Fibroblast of lung (primary cell): ENCODE measurements at regions not wholly inside any gene's neighbourhood (a gene's known extent, or its start where the extent isn't known, plus 50 kb on each side); places are given as distances from the start of the nearest gene placed in this dataset.

Experiments used
- DNase-seq, 2 donors: peaks; one replicate each; pipeline versions ENCODE4 v3.0.0 to v3.0.0-alpha.2; 2010; ENCODE audit warnings: low read depth in 2 of 2
- H2AFZ ChIP-seq: 2 replicates; pipeline ENCODE4 v1.5.1; 2012; ENCODE audit warnings: low read length, control low read depth, inconsistent platforms
- H3K27ac ChIP-seq: 2 replicates; pipeline ENCODE4 v1.5.1; 2011; ENCODE audit warnings: low read length, control low read depth; ENCODE audit not compliant: insufficient read depth
- H3K27me3 ChIP-seq: 2 replicates; pipeline ENCODE4 v1.5.1; 2011; ENCODE audit warnings: mild to moderate bottlenecking, low read length; ENCODE audit not compliant: control insufficient read depth, insufficient read depth
- H3K36me3 ChIP-seq: 2 replicates; pipeline ENCODE4 v1.5.1; 2011; ENCODE audit warnings: low read length; ENCODE audit not compliant: control insufficient read depth, insufficient read depth
- H3K4me1 ChIP-seq: 2 replicates; pipeline ENCODE4 v1.5.1; 2011; ENCODE audit warnings: low read length; ENCODE audit not compliant: control insufficient read depth, insufficient read depth; ENCODE audit errors: extremely low read depth
- H3K4me2 ChIP-seq: 2 replicates; pipeline ENCODE4 v1.5.1; 2011; ENCODE audit warnings: low read length, control low read depth; ENCODE audit not compliant: insufficient read depth; ENCODE audit errors: extremely low read depth
- H3K4me3 ChIP-seq, 4 experiments: fragments of 200-600 bp in 1 of 4; sonication (generic) in 1 of 4; replicated peaks in 1 of 4; 2 replicates each; pipeline ENCODE4 v1.5.1; 2011 to 2016; ENCODE audit warnings: low read length in 4 of 4, low read depth in 3 of 4, mild to moderate bottlenecking in 3 of 4, control low read depth in 2 of 4, inconsistent platforms in 1 of 4, mixed read lengths in 1 of 4; ENCODE audit not compliant: insufficient read depth in 1 of 4; ENCODE audit errors: control extremely low read depth in 1 of 4
- H3K79me2 ChIP-seq: 2 replicates; pipeline ENCODE4 v1.5.1; 2012; ENCODE audit warnings: mild to moderate bottlenecking, low read length, inconsistent platforms; ENCODE audit not compliant: control insufficient read depth, insufficient read depth
- H3K9ac ChIP-seq: 2 replicates; pipeline ENCODE4 v1.5.1; 2011; ENCODE audit warnings: mild to moderate bottlenecking, low read length, control low read depth; ENCODE audit not compliant: insufficient read depth
- H3K9me3 ChIP-seq: 2 replicates; pipeline ENCODE4 v1.5.1; 2012; ENCODE audit warnings: low read depth, low read length; ENCODE audit not compliant: control insufficient read depth, insufficient read depth
- H4K20me1 ChIP-seq: 2 replicates; pipeline ENCODE4 v1.5.1; 2011; ENCODE audit warnings: low read length; ENCODE audit not compliant: control insufficient read depth, insufficient read depth; ENCODE audit errors: extremely low read depth
- EZH2 ChIP-seq: IDR thresholded peaks from 2 replicates; pipeline ENCODE4 v1.5.1; 2012; ENCODE audit warnings: low read length, control low read depth, mild to moderate bottlenecking; ENCODE audit errors: missing control alignments
- TF ChIP-seq, protein P1 (sequence below), 2 donors: IDR thresholded peaks in 1 of 2; conservative IDR thresholded peaks in 1 of 2; 1 replicate in 1 of 2; 2 replicates in 1 of 2; pipeline ENCODE4 v1.5.1; 2011 to 2012; ENCODE audit warnings: low read length in 2 of 2, control low read depth in 1 of 2, inconsistent platforms in 1 of 2, low read depth in 1 of 2, mild to moderate bottlenecking in 1 of 2

GRCh38 chr13:53200075-53200474 is 171.5 kb downstream of the OLFM4 start:
- Histone ChIP-seq H3K27me3 (no peaks in the 10 kb centered on the region), H4K20me1 (no peaks in the 10 kb centered on the region), H3K27ac (no peak overlapping the region), H3K4me1 (no peaks in the 10 kb centered on the region), H3K4me2 (no peak overlapping the region), H3K4me3 (no peak overlapping the region), H2AFZ (no peak overlapping the region), H3K9me3 (no peaks in the 10 kb centered on the region), H3K36me3 (no peaks in the 10 kb centered on the region), H3K79me2 (no peaks in the 10 kb centered on the region), H3K9ac (no peak overlapping the region)
- no peak for DNase-seq
- TF ChIP-seq, protein P1, sequence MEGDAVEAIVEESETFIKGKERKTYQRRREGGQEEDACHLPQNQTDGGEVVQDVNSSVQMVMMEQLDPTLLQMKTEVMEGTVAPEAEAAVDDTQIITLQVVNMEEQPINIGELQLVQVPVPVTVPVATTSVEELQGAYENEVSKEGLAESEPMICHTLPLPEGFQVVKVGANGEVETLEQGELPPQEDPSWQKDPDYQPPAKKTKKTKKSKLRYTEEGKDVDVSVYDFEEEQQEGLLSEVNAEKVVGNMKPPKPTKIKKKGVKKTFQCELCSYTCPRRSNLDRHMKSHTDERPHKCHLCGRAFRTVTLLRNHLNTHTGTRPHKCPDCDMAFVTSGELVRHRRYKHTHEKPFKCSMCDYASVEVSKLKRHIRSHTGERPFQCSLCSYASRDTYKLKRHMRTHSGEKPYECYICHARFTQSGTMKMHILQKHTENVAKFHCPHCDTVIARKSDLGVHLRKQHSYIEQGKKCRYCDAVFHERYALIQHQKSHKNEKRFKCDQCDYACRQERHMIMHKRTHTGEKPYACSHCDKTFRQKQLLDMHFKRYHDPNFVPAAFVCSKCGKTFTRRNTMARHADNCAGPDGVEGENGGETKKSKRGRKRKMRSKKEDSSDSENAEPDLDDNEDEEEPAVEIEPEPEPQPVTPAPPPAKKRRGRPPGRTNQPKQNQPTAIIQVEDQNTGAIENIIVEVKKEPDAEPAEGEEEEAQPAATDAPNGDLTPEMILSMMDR (conservative IDR thresholded peaks at IDR 0.05 in 1 of 2, IDR thresholded peaks at IDR 0.05 in 1 of 2; ENCODE audit: low read depth in 1 of 2, low read length in 2 of 2): no peak
- no peak for TF ChIP-seq EZH2

DNA sequence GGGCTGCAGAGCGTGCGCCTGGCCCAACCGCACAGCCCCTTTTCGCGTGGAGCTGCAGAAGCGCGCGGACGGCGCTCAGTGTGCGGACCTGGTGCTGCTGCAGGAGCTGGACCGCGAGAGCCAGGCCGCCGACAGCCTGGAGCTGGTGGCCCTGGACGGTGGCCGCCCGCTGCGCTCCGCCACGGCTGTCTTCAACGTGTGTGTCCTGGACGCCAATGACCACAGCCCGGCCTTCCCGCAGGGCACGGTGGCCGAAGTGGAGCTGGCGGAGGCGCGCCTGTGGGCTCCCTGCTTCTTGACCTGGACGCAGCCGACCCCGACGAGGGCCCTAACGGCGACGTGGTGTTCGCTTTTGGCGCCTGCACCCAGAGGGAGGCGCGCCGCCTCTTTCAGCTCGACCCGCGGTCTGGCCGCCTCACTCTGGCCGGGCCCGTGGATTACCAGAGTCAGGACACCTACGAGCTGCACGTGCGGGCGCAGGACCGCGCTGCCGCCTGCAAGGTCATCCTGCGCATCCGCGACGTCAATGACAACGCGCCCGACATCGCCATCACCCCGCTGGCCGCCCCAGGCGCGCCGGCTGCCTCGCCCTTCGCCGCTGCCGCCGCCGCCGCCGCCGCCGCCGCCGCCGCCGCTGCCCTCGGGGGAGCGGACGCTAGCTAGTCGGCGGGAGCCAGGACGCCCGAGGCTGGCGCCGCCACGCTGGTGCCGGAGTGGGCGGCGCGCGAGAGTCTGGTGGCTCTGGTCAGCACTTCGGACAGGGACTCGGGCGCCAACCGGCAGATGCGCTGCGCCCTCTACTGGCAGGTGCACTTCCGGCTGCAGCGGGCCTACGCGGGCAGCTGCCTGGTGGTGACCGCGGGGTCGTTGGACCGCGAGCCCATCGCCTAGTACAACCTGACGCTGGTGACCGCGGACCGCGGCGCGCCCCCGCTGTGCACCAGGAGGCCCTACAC is 172.2 kb downstream of the OLFM4 start:
- Histone ChIP-seq H3K4me3 (no peak overlapping the region), H3K4me2 (no peak overlapping the region), H3K9ac (no peak overlapping the region), H3K27me3 (no peaks in the 10 kb centered on the region), H3K9me3 (no peaks in the 10 kb centered on the region), H3K27ac (no peak overlapping the region), H4K20me1 (no peaks in the 10 kb centered on the region), H2AFZ (no peak overlapping the region), H3K4me1 (no peaks in the 10 kb centered on the region), H3K79me2 (no peaks in the 10 kb centered on the region), H3K36me3 (no peaks in the 10 kb centered on the region)
- no peak for TF ChIP-seq EZH2
- TF ChIP-seq, protein P1 (conservative IDR thresholded peaks at IDR 0.05 in 1 of 2, IDR thresholded peaks at IDR 0.05 in 1 of 2; ENCODE audit: low read depth in 1 of 2, low read length in 2 of 2): peak in 1 of 2 donors; percentile 8
- peak; percentile 2 to 9 for DNase-seq

DNA sequence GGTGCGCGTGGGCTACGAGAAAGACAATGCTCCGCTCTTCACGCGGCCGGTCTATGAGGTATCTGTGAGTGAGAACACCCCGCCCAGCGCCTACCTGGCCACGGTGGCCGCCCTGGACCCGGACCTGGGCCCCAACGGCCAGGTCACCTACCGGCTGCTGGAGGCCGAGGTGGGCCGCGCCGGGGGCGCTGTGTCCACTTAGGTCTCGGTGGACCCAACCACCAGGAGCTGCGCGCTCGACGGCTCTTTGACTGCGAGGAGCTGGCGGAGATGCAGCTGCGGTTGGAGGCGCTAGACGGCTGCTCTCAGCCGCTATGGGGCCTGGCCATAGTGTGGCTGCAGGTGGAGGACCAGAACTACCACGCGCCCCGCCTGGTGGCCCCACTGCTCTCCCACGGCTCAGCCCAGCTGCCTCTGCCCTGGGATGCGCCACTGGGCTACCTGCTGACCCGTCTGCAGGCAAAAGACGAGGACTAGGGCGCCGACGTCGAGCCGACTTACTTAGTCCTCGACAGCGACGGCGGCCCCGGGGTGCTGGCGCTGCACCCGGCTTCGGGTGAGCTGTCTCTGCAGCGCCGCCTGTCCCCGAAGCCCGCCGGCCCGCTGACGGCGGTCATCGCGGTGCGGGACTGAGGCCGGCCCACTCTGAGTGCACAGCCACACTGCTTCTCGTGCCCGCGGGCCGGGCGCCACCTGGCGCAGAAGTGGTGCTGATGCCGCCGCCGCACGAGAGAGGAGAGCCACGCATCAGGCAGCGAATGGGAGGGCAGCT is 173.0 kb downstream of the OLFM4 start:
- H3K4me1 ChIP-seq: no peaks in the 10 kb centered on the region
- no peaks in the 10 kb centered on the region for H3K9me3 ChIP-seq
- H4K20me1 ChIP-seq: no peaks in the 10 kb centered on the region
- no peak overlapping the region for H2AFZ ChIP-seq
- no peak for DNase-seq
- no peak overlapping the region for H3K9ac ChIP-seq
- no peaks in the 10 kb centered on the region for H3K79me2 ChIP-seq
- no peak overlapping the region for H3K4me3 ChIP-seq
- no peaks in the 10 kb centered on the region for H3K27me3 ChIP-seq
- H3K27ac ChIP-seq: no peak overlapping the region
- no peaks in the 10 kb centered on the region for H3K36me3 ChIP-seq
- no peak overlapping the region for H3K4me2 ChIP-seq
- TF ChIP-seq EZH2: no peak
- TF ChIP-seq, protein P1 (conservative IDR thresholded peaks at IDR 0.05 in 1 of 2, IDR thresholded peaks at IDR 0.05 in 1 of 2; ENCODE audit: low read depth in 1 of 2, low read length in 2 of 2): no peak
